ENCODE measurements at regions not wholly inside any gene's neighbourhood (a gene's known extent, or its start where the extent isn't known, plus 50 kb on each side); places are given as distances from the start of the nearest gene placed in this dataset.

DNA sequence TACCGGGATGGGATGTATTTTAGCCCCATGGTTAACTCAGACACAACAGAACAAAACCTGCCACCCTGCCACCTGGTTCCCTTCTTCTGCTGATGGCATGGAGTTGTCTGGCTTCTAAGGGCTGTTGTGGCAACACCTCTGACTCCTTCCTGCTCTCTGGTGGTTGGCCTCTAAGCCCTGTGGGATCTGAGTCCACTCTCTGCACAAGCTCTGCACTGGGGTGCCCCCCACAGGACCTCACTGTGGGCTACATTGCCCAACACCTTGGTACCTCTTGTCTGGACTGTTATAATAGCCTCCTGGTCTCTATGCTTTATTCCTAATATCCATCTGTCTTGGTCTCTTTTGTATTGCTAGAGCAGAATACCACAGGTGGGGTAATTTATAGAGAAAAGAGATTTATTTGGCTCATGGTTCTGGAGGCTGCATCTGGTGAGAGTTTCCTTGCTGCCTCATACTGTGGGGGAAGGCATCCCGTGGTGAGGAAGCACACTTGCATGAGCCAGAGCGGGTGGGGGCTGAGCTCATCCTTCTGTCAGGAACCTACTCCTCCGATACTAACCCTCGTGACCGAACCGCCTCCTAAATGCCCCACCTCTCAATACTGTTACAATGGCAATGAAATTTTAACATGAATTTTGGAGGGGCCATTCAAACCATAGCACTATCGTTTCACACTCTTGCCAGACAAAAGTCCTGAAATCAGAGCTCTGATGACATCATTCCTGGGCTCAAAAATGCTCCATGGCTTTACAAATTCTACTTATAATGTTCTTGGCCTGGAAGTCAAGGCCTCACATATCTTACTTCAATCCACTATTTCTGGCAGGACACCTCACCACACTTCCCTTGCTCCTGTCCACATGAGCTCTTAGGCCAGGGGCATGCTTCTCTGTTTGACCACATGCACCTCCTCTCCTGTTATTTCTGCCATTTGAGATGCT, 127.2 kb downstream of the PAX1 start:
- peaks cover 3% of the 10 kb centered on the region for H3K9me3 Mint-ChIP-seq
- no peaks in the 10 kb centered on the region for H3K4me1 Mint-ChIP-seq
- no peaks in the 10 kb centered on the region for H3K36me3 Mint-ChIP-seq (ENCODE audit: low read depth)
- H3K4me3 Mint-ChIP-seq = no peak overlapping the region
- H3K27me3 Mint-ChIP-seq = no peaks in the 10 kb centered on the region
- no peak for ATAC-seq (replicated peaks)
- H3K27ac Mint-ChIP-seq = no peak overlapping the region

- H3K4me3 Mint-ChIP-seq = no peak overlapping the region
- H3K27ac Mint-ChIP-seq = no peak overlapping the region
- H3K9me3 Mint-ChIP-seq = peaks cover 3% of the 10 kb centered on the region
- H3K36me3 Mint-ChIP-seq (ENCODE audit: low read depth) = no peaks in the 10 kb centered on the region
- H3K27me3 Mint-ChIP-seq = no peaks in the 10 kb centered on the region
- no peaks in the 10 kb centered on the region for H3K4me1 Mint-ChIP-seq
- ATAC-seq (replicated peaks) = no peak
Observed at GRCh38 chr20:21826976-21827375, 121.5 kb downstream of the PAX1 start.

GRCh38 chr20:21821358-21821757, 115.9 kb downstream of the PAX1 start:
- no peaks in the 10 kb centered on the region for H3K27me3 Mint-ChIP-seq
- no peaks in the 10 kb centered on the region for H3K36me3 Mint-ChIP-seq (ENCODE audit: low read depth)
- H3K27ac Mint-ChIP-seq = no peak overlapping the region
- ATAC-seq (replicated peaks) = no peak
- H3K9me3 Mint-ChIP-seq = no peaks in the 10 kb centered on the region
- H3K4me1 Mint-ChIP-seq = no peaks in the 10 kb centered on the region
- H3K4me3 Mint-ChIP-seq = no peak overlapping the region

DNA sequence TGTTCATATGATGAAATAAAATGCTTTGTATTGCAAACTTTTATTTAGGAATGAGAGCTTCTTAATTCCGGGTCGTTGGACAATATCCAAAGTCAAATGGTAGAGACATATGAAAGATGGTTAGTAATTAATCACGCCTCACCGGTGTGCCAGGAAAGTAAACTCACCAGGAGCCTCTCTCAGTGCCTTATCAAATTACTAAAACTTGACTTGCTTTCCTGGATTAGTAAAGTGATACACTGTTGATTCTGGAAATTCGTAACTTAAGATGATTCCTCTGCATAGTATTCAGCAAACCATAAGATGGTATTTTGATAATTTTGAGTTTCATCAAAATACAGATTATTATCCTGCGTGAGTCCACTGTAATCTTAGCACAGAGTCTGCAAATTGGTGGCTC, 115.2 kb downstream of the PAX1 start:
- ATAC-seq (replicated peaks) = no peak
- Mint-ChIP-seq H3K27me3 (no peaks in the 10 kb centered on the region), H3K4me1 (no peaks in the 10 kb centered on the region), H3K4me3 (no peak overlapping the region), H3K9me3 (no peaks in the 10 kb centered on the region), H3K36me3 (ENCODE audit: low read depth) (no peaks in the 10 kb centered on the region), H3K27ac (no peak overlapping the region)

GRCh38 chr20:21820045-21820444, 114.6 kb downstream of the PAX1 start:
- Mint-ChIP-seq H3K27ac (no peak overlapping the region), H3K4me1 (no peaks in the 10 kb centered on the region), H3K36me3 (ENCODE audit: low read depth) (no peaks in the 10 kb centered on the region), H3K4me3 (no peak overlapping the region), H3K27me3 (no peaks in the 10 kb centered on the region), H3K9me3 (no peaks in the 10 kb centered on the region)
- ATAC-seq (replicated peaks) = no peak

DNA sequence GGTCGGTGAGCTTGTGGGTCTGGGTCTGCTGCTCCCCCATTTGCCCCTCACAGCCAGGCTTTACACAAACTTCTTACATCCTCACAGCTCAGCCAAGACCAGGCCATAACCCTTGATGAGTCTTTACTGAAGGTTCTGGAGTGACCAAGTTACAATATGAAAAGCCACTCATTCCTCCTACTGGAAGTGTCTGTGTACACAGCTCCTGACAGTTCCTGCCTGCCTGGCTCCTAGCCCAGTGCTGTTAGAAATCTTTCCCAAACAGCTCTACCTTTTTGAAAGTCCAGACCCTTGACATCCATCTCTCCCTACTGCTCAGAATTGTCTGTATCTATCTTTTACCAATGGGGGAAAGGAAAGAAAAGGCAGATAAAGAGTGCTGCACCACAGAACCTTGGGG, 106.9 kb downstream of the PAX1 start:
- Mint-ChIP-seq H3K27ac (no peak overlapping the region), H3K4me3 (no peak overlapping the region), H3K36me3 (ENCODE audit: low read depth) (no peaks in the 10 kb centered on the region), H3K4me1 (peaks cover 12% of the 10 kb centered on the region), H3K27me3 (peaks cover 7% of the 10 kb centered on the region), H3K9me3 (peaks cover 15% of the 10 kb centered on the region)
- ATAC-seq (replicated peaks) = no peak

DNA sequence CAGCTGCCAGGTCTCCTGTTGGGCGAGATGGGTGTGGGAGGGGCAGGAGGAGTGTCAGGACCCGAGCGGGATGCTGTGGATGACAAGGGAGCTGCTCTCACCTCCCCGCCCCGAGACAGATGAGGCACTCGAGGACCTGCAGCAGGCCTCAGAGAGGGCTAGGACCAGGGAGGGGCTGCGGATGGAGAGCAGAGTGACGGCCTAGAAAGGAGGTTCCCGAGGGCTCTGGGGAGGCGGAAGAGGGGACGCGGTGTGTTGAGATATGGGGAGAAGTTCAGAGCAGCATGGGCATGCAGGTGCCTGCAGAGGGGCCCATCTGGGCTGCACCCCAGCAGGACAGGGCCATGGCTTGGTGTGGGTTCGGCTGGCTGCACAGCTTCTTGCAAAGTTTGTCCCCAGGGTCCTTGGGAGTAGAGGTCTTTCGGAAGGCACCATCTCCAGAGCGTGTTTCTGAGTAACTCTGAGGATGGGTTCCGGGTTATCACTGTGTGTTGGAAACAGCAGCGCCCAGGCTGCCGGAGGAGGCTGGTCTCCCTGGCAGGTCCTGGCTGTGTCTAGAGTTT, 104.6 kb downstream of the PAX1 start:
- no peaks in the 10 kb centered on the region for H3K36me3 Mint-ChIP-seq (ENCODE audit: low read depth)
- no peak for ATAC-seq (replicated peaks)
- H3K27me3 Mint-ChIP-seq = peaks cover 7% of the 10 kb centered on the region
- peaks cover 23% of the 10 kb centered on the region for H3K9me3 Mint-ChIP-seq
- H3K4me1 Mint-ChIP-seq = peaks cover 12% of the 10 kb centered on the region
- H3K4me3 Mint-ChIP-seq = no peak overlapping the region
- no peak overlapping the region for H3K27ac Mint-ChIP-seq

- no peak overlapping the region for H3K27ac Mint-ChIP-seq
- peaks cover 7% of the 10 kb centered on the region for H3K27me3 Mint-ChIP-seq
- H3K4me3 Mint-ChIP-seq = no peak overlapping the region
- peaks cover 12% of the 10 kb centered on the region for H3K4me1 Mint-ChIP-seq
- H3K9me3 Mint-ChIP-seq = peaks cover 21% of the 10 kb centered on the region
- H3K36me3 Mint-ChIP-seq (ENCODE audit: low read depth) = no peaks in the 10 kb centered on the region
- ATAC-seq (replicated peaks) = no peak
Observed at GRCh38 chr20:21808863-21809664, 103.6 kb downstream of the PAX1 start.

DNA sequence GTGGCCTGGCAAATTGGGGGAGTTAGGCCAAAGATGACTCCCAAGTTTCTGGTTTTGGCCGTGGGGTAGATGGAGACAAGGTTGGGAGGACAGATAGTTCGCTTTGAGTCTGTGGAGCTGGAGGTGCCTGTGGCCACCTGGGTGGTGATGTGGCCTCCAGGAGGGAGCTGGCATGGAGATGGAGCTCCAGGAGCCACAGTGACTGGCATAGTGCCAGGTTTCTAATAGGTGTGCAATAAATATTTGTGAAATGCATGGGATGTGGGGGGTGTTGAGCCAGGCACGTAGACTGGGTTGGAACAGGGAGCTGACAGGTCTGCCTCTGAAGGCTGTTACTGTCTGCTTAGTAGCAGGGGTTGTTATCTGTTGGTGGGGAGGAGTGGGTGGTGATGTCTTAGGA, 102.7 kb downstream of the PAX1 start:
- no peak overlapping the region for H3K4me3 Mint-ChIP-seq
- H3K4me1 Mint-ChIP-seq = peaks cover 12% of the 10 kb centered on the region
- H3K9me3 Mint-ChIP-seq = peaks cover 17% of the 10 kb centered on the region
- H3K27ac Mint-ChIP-seq = no peak overlapping the region
- H3K27me3 Mint-ChIP-seq = peaks cover 7% of the 10 kb centered on the region
- H3K36me3 Mint-ChIP-seq (ENCODE audit: low read depth) = no peaks in the 10 kb centered on the region
- no peak for ATAC-seq (replicated peaks)

GRCh38 chr20:21804802-21805201, 99.3 kb downstream of the PAX1 start:
- ATAC-seq (replicated peaks) = no peak
- H3K27me3 Mint-ChIP-seq = peaks cover 7% of the 10 kb centered on the region
- peaks cover 12% of the 10 kb centered on the region for H3K4me1 Mint-ChIP-seq
- no peaks in the 10 kb centered on the region for H3K36me3 Mint-ChIP-seq (ENCODE audit: low read depth)
- peaks cover 20% of the 10 kb centered on the region for H3K9me3 Mint-ChIP-seq
- no peak overlapping the region for H3K4me3 Mint-ChIP-seq
- H3K27ac Mint-ChIP-seq = no peak overlapping the region

GRCh38 chr20:21801193-21801592, 95.7 kb downstream of the PAX1 start:
- Mint-ChIP-seq H3K4me1 (no peaks in the 10 kb centered on the region), H3K9me3 (peaks cover 21% of the 10 kb centered on the region), H3K4me3 (no peak overlapping the region), H3K36me3 (ENCODE audit: low read depth) (no peaks in the 10 kb centered on the region), H3K27ac (no peak overlapping the region), H3K27me3 (peaks cover 5% of the 10 kb centered on the region)
- no peak for ATAC-seq (replicated peaks)

- Mint-ChIP-seq H3K9me3 (peaks cover 17% of the 10 kb centered on the region), H3K36me3 (ENCODE audit: low read depth) (no peaks in the 10 kb centered on the region), H3K27ac (no peak overlapping the region)
Observed at GRCh38 chr20:21798384-21798783, 92.9 kb downstream of the PAX1 start.

DNA sequence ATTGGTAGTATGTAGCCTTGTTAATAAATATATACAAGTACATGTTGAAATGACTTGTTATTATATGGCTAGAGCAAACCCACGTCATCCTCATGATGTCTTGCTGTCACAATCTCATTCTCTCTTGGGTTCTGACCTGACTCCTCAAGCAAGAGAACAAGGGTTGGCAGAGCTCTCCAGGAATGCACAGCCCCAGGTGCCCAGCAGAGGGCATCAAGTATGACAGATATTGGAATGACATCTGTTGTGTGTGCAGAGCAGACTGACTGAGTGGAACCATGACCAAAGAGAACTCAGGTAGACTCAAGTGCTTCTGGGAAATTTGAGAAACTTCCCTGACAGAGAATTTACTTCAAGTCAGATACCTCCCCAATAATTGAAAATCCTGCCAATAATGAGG, 90.6 kb downstream of the PAX1 start:
- Mint-ChIP-seq H3K27me3 (peaks cover 5% of the 10 kb centered on the region), H3K4me1 (no peaks in the 10 kb centered on the region), H3K36me3 (ENCODE audit: low read depth) (no peaks in the 10 kb centered on the region), H3K9me3 (peaks cover 15% of the 10 kb centered on the region), H3K4me3 (no peak overlapping the region), H3K27ac (no peak overlapping the region)
- ATAC-seq (replicated peaks) = no peak

More at GRCh38 chr20:21798384-21798783, 92.9 kb downstream of the PAX1 start:
- Mint-ChIP-seq H3K4me1 (no peaks in the 10 kb centered on the region), H3K4me3 (no peak overlapping the region), H3K27me3 (peaks cover 5% of the 10 kb centered on the region)
- ATAC-seq (replicated peaks) = no peak

DNA sequence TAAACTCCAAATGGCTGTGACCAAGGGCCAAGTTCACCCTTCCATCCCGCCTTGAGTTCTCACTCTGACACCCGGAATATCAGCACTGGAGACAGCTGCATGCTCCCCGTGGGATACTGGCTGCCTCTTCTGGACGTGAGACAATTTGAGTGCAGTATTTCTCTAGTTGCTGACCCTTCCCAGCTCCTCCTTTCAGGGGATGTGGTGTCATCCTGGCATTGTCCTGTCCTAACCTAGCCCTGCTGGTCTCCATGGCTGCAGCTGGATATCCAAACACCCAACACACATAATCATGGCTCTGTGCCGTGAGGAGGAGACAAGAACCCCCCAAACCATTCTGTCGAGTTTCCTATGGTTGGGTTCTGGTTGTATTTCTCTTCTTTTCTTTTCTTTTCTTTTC, 82.6 kb downstream of the PAX1 start:
- no peak overlapping the region for H3K4me3 Mint-ChIP-seq
- no peak overlapping the region for H3K27ac Mint-ChIP-seq
- no peaks in the 10 kb centered on the region for H3K36me3 Mint-ChIP-seq (ENCODE audit: low read depth)
- ATAC-seq (replicated peaks) = no peak
- no peaks in the 10 kb centered on the region for H3K4me1 Mint-ChIP-seq
- peaks cover 6% of the 10 kb centered on the region for H3K27me3 Mint-ChIP-seq
- peaks cover 11% of the 10 kb centered on the region for H3K9me3 Mint-ChIP-seq
